HepG2 (cell line): ENCODE measurements at regions not wholly inside any gene's neighbourhood (a gene's known extent, or its start where the extent isn't known, plus 50 kb on each side); places are given as distances from the start of the nearest gene placed in this dataset.

Experiments
- ATAC-seq: fragments of 200-7000 bp; cut with Tn5 transposase; 3 replicates; pipeline ENCODE4 v1.9.1; 2020; ENCODE audit warnings: mild to moderate bottlenecking, moderate library complexity
- BruUV-seq: library from RNA; stranded (reverse); fragments of 400-500 nt; replicated peaks from 2 replicates; lab custom pipeline; 2021; lab: Mats Ljungman, UMichigan
- CTCF ChIA-PET: fragments of 300-600 bp; formaldehyde crosslinking; extraction: SDS; loops from one replicate; lab custom pipeline; 2021; ENCODE audit warnings: low total read pairs, inconsistent platforms, low intra/inter-chr PET ratio; lab: Yijun Ruan, JAX
- POLR2A ChIA-PET: fragments of 350-600 bp; sonication (Branson Sonifier 250); formaldehyde crosslinking; loops from one replicate; lab custom pipeline; 2020; ENCODE audit warnings: antibody characterized with exemption, inconsistent platforms; lab: Yijun Ruan, JAX
- DNase-seq: peaks from one replicate; pipeline ENCODE4 v3.0.0-alpha.2; 2015; ENCODE audit warnings: low spot score
- FAIRE-seq: peaks from 3 replicates; lab custom pipeline; 2011; peaks lifted over from hg19 to GRCh38; lab: Jason Lieb, UNC
- H2AFZ ChIP-seq: one replicate; pipeline ENCODE4 v1.6.1; 2011; ENCODE audit warnings: low read length, inconsistent platforms
- H3K27ac ChIP-seq: fragments of 300-600 bp; 3 replicates; pipeline ENCODE4 v1.8.0; 2011; ENCODE audit warnings: mixed run types, mild to moderate bottlenecking, mixed read lengths, low read length, inconsistent platforms; ENCODE audit not compliant: insufficient read depth; ENCODE audit errors: extremely low read length
- H3K27me3 ChIP-seq, 2 experiments: fragments of 200-600 bp in 1 of 2; 2 replicates in 1 of 2; 3 replicates in 1 of 2; pipeline versions ENCODE4 v1.6.0 to v1.8.0; 2011; ENCODE audit warnings: low read length in 2 of 2, mild to moderate bottlenecking in 2 of 2, moderate library complexity in 2 of 2, inconsistent platforms in 1 of 2; ENCODE audit not compliant: insufficient read depth in 2 of 2, control insufficient read depth in 1 of 2
- H3K36me3 ChIP-seq, 2 experiments: fragments of 200-600 bp in 1 of 2; replicated peaks in 1 of 2; 2 replicates in 1 of 2; 3 replicates in 1 of 2; pipeline versions ENCODE4 v1.5.1 to v1.8.0; 2011; ENCODE audit warnings: low read length in 2 of 2, inconsistent platforms in 1 of 2; ENCODE audit not compliant: insufficient read depth in 2 of 2, control insufficient read depth in 1 of 2
- H3K4me1 ChIP-seq: 2 replicates; pipeline ENCODE4 v1.5.1; 2012; ENCODE audit warnings: low read length, inconsistent platforms; ENCODE audit not compliant: insufficient read depth
- H3K4me2 ChIP-seq: 2 replicates; pipeline ENCODE4 v1.6.0; 2011; ENCODE audit warnings: low read depth, low read length, inconsistent platforms
- H3K4me3 ChIP-seq, 3 experiments: fragments of 200-600 bp in 1 of 3; sonication (generic), shearing (Covaris generic) in 1 of 3; replicated peaks in 1 of 3; 2 replicates each; pipeline ENCODE4 v1.5.1; 2011 to 2016; ENCODE audit warnings: low read length in 3 of 3, inconsistent platforms in 2 of 3, low read depth in 2 of 3, mild to moderate bottlenecking in 2 of 3, control low read depth in 1 of 3, mixed read lengths in 1 of 3; ENCODE audit not compliant: insufficient read depth in 1 of 3
- H3K79me2 ChIP-seq: one replicate; pipeline ENCODE4 v1.6.1; 2011; ENCODE audit warnings: low read length, inconsistent platforms; ENCODE audit not compliant: insufficient read depth
- H3K9ac ChIP-seq: 2 replicates; pipeline ENCODE4 v1.6.0; 2011; ENCODE audit warnings: mild to moderate bottlenecking, low read depth, low read length, inconsistent platforms; ENCODE audit not compliant: insufficient read depth
- H3K9me3 ChIP-seq: 2 replicates; pipeline ENCODE4 v1.5.1; 2012; ENCODE audit warnings: mild to moderate bottlenecking, low read length
- H4K20me1 ChIP-seq: 2 replicates; pipeline ENCODE4 v1.6.0; 2011; ENCODE audit warnings: inconsistent platforms, mild to moderate bottlenecking, low read length, moderate library complexity; ENCODE audit not compliant: insufficient read depth
- CENPT ChIP-seq: sonication (generic); formaldehyde crosslinking; IDR thresholded peaks from 2 replicates; pipeline ENCODE4 v1.8.0; 2022; ENCODE audit warnings: low read depth, mild to moderate bottlenecking, moderate library complexity, missing genetic modification reagents
- GTF3A ChIP-seq: sonication (generic); formaldehyde crosslinking; conservative IDR thresholded peaks from 2 replicates; pipeline ENCODE4 v1.4.0; 2020; ENCODE audit warnings: mild to moderate bottlenecking, missing genetic modification reagents
- HDAC6 ChIP-seq: fragments of 200-600 bp; sonication (generic); IDR thresholded peaks from 2 replicates; pipeline ENCODE4 v1.7.0; 2017; ENCODE audit warnings: mild to moderate bottlenecking, antibody characterized with exemption, low read length, low read depth
- HOXA3 ChIP-seq: sonication (generic); formaldehyde crosslinking; IDR thresholded peaks from 2 replicates; pipeline ENCODE4 v1.5.0; 2020; ENCODE audit warnings: missing genetic modification reagents
- NFRKB ChIP-seq: fragments of 450-650 bp; IDR thresholded peaks from 2 replicates; pipeline ENCODE4 v1.6.1; 2017
- NFYC ChIP-seq: IDR thresholded peaks from 2 replicates; pipeline ENCODE4 v1.6.1; 2016; ENCODE audit warnings: missing genetic modification reagents, missing compliant biosample characterization
- RELA ChIP-seq: sonication (generic); formaldehyde crosslinking; IDR thresholded peaks from 2 replicates; pipeline ENCODE4 v1.4.0; 2020; ENCODE audit warnings: missing genetic modification reagents
- REPIN1 ChIP-seq: sonication (generic); formaldehyde crosslinking; IDR thresholded peaks from 2 replicates; pipeline ENCODE4 v1.8.0; 2022; ENCODE audit warnings: missing genetic modification reagents, low read depth, mild to moderate bottlenecking, borderline replicate concordance
- YY1 ChIP-seq: IDR thresholded peaks from 2 replicates; pipeline ENCODE4 v1.6.1; 2011; ENCODE audit warnings: low read length, low read depth, moderate library complexity, mild to moderate bottlenecking; ENCODE audit not compliant: insufficient read depth, insufficient replicate concordance
- ZHX1 ChIP-seq: sonication (generic); formaldehyde crosslinking; IDR thresholded peaks from 2 replicates; pipeline ENCODE4 v1.8.1; 2022; ENCODE audit warnings: low read depth, mild to moderate bottlenecking, missing genetic modification reagents
- ZNF883 ChIP-seq: sonication (generic); formaldehyde crosslinking; IDR thresholded peaks from 2 replicates; pipeline ENCODE4 v1.5.1; 2020; ENCODE audit warnings: mild to moderate bottlenecking, missing genetic modification reagents; ENCODE audit errors: not compliant biosample characterization
- WGBS: methylation state at CpG from one replicate; pipeline ENCODE4 v1.1.6; 2017; ENCODE audit warnings: low lambda C conversion rate; 5-methylcytosine and 5-hydroxymethylcytosine counted together
- in situ Hi-C: cut with HindIII; loops from 2 replicates; pipeline ENCODE4 v1.10.0; 2017; ENCODE audit warnings: low pct_unique_long_range_greater_than_20kb; ENCODE audit not compliant: extremely low pct_ligation_motif_present
- intact Hi-C: fragments of 100-400 bp; cut with micrococcal nuclease; formaldehyde crosslinking; loops from one replicate; pipeline ENCODE4 v1.10.0; 2022; ENCODE audit not compliant: unreplicated experiment

GRCh38 chr10:78251016-78251385 is 217.3 kb downstream of the RPS24 start:
- intact Hi-C loops: no loop called here
- TF ChIP-seq CENPT (CRISPR knock-in tag) (no peak), ZHX1 (CRISPR knock-in tag) (no peak), NFYC (CRISPR knock-in tag) (no peak), YY1 (no peak), HDAC6 (no peak), GTF3A (no peak), RELA (CRISPR knock-in tag) (no peak), NFRKB (no peak), ZNF883 (no peak), HOXA3 (CRISPR knock-in tag) (no peak), REPIN1 (CRISPR knock-in tag) (no peak)
- TF ChIP-seq, all 625 proteins: peak for 0
- in situ Hi-C loops: no loop called here
- Histone ChIP-seq H3K4me1 (peaks cover 8% of the 10 kb centered on the region), H4K20me1 (no peaks in the 10 kb centered on the region), H3K9me3 (no peaks in the 10 kb centered on the region), H3K27me3 (peaks cover 4 to 6% of the 10 kb centered on the region in 2 experiments; a peak in 3 of 5 replicates), H3K36me3 (no peaks in the 10 kb centered on the region), H3K27ac (no peak overlapping the region), H3K9ac (no peak overlapping the region), H3K79me2 (no peaks in the 10 kb centered on the region), H3K4me2 (no peak overlapping the region), H2AFZ (no peak overlapping the region), H3K4me3 (no peak overlapping the region)
- ATAC-seq (no peak), DNase-seq (no peak), FAIRE-seq (no peak)
- ChIA-PET POLR2A (no interaction called here), CTCF (no interaction called here)
- WGBS: 42% methylated on average over 5 of the region's 7 CpGs
- BruUV-seq: no TSS peak
